IMR-90 (cell line): ENCODE measurements at regions not wholly inside any gene's neighbourhood (a gene's known extent, or its start where the extent isn't known, plus 50 kb on each side); places are given as distances from the start of the nearest gene placed in this dataset.

Experiments
- CEBPB ChIP-seq: IDR thresholded peaks from 2 replicates; pipeline ENCODE4 v1.6.1; 2012; ENCODE audit warnings: low read depth, low read length, improper control_type of control experiment
- FOS ChIP-seq: fragments of 150-350 bp; IDR thresholded peaks from 2 replicates; pipeline ENCODE4 v1.6.1; 2016; ENCODE audit warnings: low read depth, low read length
- MAFK ChIP-seq: IDR thresholded peaks from 2 replicates; pipeline ENCODE4 v1.6.1; 2012; ENCODE audit warnings: low read depth, low read length, improper control_type of control experiment
- POLR2A ChIP-seq: IDR thresholded peaks from 2 replicates; pipeline ENCODE4 v1.6.1; 2012; ENCODE audit warnings: mild to moderate bottlenecking, low read depth, low read length
- RAD21 ChIP-seq: IDR thresholded peaks from 2 replicates; pipeline ENCODE4 v1.6.1; 2012; ENCODE audit warnings: low read length, improper control_type of control experiment
- RCOR1 ChIP-seq: IDR thresholded peaks from 2 replicates; pipeline ENCODE4 v1.6.1; 2012; ENCODE audit warnings: mild to moderate bottlenecking, low read length, improper control_type of control experiment; ENCODE audit not compliant: insufficient replicate concordance
- RFX5 ChIP-seq: IDR thresholded peaks from 2 replicates; pipeline ENCODE4 v1.8.0; 2012; ENCODE audit warnings: low read depth, mild to moderate bottlenecking, low read length, moderate library complexity
- TF ChIP-seq, protein P1 (sequence below): conservative IDR thresholded peaks from 2 replicates; pipeline ENCODE4 v1.5.1; 2012; ENCODE audit warnings: mild to moderate bottlenecking, low read depth, low read length, improper control_type of control experiment
- TF ChIP-seq, protein P2 (sequence below): fragments of 150-350 bp; IDR thresholded peaks from 2 replicates; pipeline ENCODE4 v1.6.1; 2017; ENCODE audit warnings: mild to moderate bottlenecking, antibody characterized with exemption, low read length, low read depth

DNA sequence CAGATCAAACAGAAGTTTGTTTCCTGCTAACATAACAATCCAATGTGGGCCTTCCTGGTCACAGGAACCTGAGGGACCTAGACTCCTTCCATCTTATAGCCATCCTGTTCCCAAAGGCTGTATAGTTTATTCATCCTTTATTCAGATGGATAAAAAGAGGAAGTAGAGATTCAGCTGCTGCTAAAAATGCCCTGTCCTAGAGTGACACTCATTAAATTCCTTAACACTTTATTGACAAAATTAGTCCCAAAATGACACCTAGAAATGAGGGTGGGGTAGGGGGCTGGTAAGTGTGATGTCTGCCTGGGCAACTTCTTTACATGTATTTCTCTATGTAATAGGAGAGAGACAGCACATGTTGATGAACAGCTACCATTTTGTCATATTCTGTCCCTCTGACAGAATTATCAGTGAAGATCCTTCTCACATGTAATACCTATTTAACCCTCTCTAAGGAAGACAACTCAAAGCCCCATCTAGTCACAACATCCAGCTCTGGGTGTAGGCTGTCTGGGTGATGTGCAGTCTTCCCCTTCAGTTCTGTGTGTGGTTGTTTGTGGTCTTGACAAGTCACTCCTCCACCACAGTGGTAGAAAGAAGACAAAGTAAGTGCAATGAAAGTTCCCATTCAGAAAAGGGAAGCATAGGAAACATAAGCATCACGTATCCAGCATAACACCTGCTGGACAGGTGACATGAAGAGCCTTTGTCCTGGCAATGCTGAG is 253.9 kb upstream of the CNTNAP5 start:
- no peak for TF ChIP-seq POLR2A
- TF ChIP-seq, protein P1, sequence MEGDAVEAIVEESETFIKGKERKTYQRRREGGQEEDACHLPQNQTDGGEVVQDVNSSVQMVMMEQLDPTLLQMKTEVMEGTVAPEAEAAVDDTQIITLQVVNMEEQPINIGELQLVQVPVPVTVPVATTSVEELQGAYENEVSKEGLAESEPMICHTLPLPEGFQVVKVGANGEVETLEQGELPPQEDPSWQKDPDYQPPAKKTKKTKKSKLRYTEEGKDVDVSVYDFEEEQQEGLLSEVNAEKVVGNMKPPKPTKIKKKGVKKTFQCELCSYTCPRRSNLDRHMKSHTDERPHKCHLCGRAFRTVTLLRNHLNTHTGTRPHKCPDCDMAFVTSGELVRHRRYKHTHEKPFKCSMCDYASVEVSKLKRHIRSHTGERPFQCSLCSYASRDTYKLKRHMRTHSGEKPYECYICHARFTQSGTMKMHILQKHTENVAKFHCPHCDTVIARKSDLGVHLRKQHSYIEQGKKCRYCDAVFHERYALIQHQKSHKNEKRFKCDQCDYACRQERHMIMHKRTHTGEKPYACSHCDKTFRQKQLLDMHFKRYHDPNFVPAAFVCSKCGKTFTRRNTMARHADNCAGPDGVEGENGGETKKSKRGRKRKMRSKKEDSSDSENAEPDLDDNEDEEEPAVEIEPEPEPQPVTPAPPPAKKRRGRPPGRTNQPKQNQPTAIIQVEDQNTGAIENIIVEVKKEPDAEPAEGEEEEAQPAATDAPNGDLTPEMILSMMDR = no peak
- TF ChIP-seq CEBPB = no peak
- no peak for TF ChIP-seq RAD21
- no peak for TF ChIP-seq RCOR1
- TF ChIP-seq FOS = no peak
- TF ChIP-seq, protein P2, sequence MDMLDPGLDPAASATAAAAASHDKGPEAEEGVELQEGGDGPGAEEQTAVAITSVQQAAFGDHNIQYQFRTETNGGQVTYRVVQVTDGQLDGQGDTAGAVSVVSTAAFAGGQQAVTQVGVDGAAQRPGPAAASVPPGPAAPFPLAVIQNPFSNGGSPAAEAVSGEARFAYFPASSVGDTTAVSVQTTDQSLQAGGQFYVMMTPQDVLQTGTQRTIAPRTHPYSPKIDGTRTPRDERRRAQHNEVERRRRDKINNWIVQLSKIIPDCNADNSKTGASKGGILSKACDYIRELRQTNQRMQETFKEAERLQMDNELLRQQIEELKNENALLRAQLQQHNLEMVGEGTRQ = no peak
- TF ChIP-seq RFX5 = no peak
- no peak for TF ChIP-seq MAFK
